ENCODE measurements at regions not wholly inside any gene's neighbourhood (a gene's known extent, or its start where the extent isn't known, plus 50 kb on each side); places are given as distances from the start of the nearest gene placed in this dataset.

DNA sequence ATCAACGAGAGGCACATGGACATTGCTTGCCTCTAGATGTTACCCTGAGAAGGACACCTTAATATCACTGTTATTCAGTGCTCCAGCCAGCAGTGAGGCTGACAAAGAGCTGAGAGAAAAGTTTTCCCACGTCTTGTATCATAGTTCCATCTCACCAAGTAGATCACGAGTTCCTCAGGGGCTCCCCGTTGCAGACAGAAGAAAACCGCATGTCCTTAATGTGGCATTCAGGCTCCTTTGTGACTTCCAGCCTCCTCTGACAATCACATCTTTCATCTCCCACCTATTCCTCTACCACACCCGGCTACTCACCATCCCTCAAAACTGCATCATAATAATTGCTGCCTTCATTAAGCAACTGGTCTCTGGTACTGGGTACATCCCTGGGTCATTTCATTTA is 75.3 kb downstream of the DMRTA2 start:
- Histone ChIP-seq H3K4me3 (ENCODE audit: low read depth, low read length) (no peak overlapping the region), H3K4me1 (ENCODE audit: control insufficient read depth, insufficient read depth, low read length) (no peaks in the 10 kb centered on the region), H3K27ac (ENCODE audit: extremely low read depth, low read depth, low read length) (no peak overlapping the region), H3K9me3 (ENCODE audit: control insufficient read depth, insufficient read depth, low read depth, low read length) (no peaks in the 10 kb centered on the region), H3K36me3 (ENCODE audit: control insufficient read depth in 2 of 2, insufficient read depth in 1 of 2, low read length in 2 of 2) (no peaks in the 10 kb centered on the region)
- TF ChIP-seq, protein P1, sequence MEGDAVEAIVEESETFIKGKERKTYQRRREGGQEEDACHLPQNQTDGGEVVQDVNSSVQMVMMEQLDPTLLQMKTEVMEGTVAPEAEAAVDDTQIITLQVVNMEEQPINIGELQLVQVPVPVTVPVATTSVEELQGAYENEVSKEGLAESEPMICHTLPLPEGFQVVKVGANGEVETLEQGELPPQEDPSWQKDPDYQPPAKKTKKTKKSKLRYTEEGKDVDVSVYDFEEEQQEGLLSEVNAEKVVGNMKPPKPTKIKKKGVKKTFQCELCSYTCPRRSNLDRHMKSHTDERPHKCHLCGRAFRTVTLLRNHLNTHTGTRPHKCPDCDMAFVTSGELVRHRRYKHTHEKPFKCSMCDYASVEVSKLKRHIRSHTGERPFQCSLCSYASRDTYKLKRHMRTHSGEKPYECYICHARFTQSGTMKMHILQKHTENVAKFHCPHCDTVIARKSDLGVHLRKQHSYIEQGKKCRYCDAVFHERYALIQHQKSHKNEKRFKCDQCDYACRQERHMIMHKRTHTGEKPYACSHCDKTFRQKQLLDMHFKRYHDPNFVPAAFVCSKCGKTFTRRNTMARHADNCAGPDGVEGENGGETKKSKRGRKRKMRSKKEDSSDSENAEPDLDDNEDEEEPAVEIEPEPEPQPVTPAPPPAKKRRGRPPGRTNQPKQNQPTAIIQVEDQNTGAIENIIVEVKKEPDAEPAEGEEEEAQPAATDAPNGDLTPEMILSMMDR (tag by site-specific recombination; IDR thresholded peaks at IDR 0.05), result no peak
- TF ChIP-seq PRDM1 (tag by site-specific recombination; IDR thresholded peaks at IDR 0.05), result no peak
- no peak for TF ChIP-seq ZNF549 (tag by site-specific recombination; IDR thresholded peaks at IDR 0.05)
- TF ChIP-seq ZNF658 (tag by site-specific recombination; IDR thresholded peaks at IDR 0.05), result no peak
- TF ChIP-seq, protein P2, sequence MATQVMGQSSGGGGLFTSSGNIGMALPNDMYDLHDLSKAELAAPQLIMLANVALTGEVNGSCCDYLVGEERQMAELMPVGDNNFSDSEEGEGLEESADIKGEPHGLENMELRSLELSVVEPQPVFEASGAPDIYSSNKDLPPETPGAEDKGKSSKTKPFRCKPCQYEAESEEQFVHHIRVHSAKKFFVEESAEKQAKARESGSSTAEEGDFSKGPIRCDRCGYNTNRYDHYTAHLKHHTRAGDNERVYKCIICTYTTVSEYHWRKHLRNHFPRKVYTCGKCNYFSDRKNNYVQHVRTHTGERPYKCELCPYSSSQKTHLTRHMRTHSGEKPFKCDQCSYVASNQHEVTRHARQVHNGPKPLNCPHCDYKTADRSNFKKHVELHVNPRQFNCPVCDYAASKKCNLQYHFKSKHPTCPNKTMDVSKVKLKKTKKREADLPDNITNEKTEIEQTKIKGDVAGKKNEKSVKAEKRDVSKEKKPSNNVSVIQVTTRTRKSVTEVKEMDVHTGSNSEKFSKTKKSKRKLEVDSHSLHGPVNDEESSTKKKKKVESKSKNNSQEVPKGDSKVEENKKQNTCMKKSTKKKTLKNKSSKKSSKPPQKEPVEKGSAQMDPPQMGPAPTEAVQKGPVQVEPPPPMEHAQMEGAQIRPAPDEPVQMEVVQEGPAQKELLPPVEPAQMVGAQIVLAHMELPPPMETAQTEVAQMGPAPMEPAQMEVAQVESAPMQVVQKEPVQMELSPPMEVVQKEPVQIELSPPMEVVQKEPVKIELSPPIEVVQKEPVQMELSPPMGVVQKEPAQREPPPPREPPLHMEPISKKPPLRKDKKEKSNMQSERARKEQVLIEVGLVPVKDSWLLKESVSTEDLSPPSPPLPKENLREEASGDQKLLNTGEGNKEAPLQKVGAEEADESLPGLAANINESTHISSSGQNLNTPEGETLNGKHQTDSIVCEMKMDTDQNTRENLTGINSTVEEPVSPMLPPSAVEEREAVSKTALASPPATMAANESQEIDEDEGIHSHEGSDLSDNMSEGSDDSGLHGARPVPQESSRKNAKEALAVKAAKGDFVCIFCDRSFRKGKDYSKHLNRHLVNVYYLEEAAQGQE (tag by site-specific recombination; IDR thresholded peaks at IDR 0.05), result no peak
- TF ChIP-seq, protein P3, sequence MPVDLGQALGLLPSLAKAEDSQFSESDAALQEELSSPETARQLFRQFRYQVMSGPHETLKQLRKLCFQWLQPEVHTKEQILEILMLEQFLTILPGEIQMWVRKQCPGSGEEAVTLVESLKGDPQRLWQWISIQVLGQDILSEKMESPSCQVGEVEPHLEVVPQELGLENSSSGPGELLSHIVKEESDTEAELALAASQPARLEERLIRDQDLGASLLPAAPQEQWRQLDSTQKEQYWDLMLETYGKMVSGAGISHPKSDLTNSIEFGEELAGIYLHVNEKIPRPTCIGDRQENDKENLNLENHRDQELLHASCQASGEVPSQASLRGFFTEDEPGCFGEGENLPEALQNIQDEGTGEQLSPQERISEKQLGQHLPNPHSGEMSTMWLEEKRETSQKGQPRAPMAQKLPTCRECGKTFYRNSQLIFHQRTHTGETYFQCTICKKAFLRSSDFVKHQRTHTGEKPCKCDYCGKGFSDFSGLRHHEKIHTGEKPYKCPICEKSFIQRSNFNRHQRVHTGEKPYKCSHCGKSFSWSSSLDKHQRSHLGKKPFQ (tag by site-specific recombination; IDR thresholded peaks at IDR 0.05), result no peak
- TF ChIP-seq MYNN (tag by site-specific recombination; IDR thresholded peaks at IDR 0.05; ENCODE audit: borderline replicate concordance), result no peak
- TF ChIP-seq ZNF112 (tag by site-specific recombination; IDR thresholded peaks at IDR 0.05), result no peak
- POLR2A ChIA-PET, result no interaction called here
- CTCF ChIA-PET, result interaction anchor here (0.6 to 2.6 kb wide), 12 partner anchors 9 to 1673 kb away, joined by 3 to 31 read pairs (median 4); no protein-coding TSS in a partner anchor

DNA sequence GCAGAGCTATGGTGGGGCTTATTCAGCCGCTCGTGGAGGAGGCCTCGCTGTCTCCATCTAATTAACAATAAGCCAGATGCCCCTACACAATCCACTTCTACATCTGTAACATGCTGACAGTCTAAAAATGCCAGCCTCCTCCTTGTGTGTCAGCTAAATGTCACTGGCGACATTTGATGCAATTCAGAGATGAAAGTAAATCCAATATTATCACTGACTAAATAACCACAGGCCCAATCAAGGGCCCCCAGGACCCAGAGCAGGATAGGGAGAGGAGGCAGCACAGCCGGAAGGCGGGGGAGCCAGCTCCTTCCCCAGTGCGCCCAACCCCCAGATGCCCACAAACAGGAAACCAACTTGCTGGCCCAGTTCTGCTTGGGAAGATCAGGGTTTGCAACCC is 76.6 kb downstream of the DMRTA2 start:
- ChIA-PET POLR2A (no interaction called here), CTCF (interaction anchor here (0.6 kb wide), 1 partner anchor 26 kb away, joined by 3 read pairs; no protein-coding TSS in a partner anchor)
- Histone ChIP-seq H3K27ac (ENCODE audit: extremely low read depth, low read depth, low read length) (no peak overlapping the region), H3K4me1 (ENCODE audit: control insufficient read depth, insufficient read depth, low read length) (no peaks in the 10 kb centered on the region), H3K4me3 (ENCODE audit: low read depth, low read length) (no peak overlapping the region), H3K36me3 (ENCODE audit: control insufficient read depth in 2 of 2, insufficient read depth in 1 of 2, low read length in 2 of 2) (no peaks in the 10 kb centered on the region), H3K9me3 (ENCODE audit: control insufficient read depth, insufficient read depth, low read depth, low read length) (no peaks in the 10 kb centered on the region)
- TF ChIP-seq SALL2 (tag by site-specific recombination; IDR thresholded peaks at IDR 0.05; ENCODE audit: borderline replicate concordance), result no peak
- TF ChIP-seq, protein P4, sequence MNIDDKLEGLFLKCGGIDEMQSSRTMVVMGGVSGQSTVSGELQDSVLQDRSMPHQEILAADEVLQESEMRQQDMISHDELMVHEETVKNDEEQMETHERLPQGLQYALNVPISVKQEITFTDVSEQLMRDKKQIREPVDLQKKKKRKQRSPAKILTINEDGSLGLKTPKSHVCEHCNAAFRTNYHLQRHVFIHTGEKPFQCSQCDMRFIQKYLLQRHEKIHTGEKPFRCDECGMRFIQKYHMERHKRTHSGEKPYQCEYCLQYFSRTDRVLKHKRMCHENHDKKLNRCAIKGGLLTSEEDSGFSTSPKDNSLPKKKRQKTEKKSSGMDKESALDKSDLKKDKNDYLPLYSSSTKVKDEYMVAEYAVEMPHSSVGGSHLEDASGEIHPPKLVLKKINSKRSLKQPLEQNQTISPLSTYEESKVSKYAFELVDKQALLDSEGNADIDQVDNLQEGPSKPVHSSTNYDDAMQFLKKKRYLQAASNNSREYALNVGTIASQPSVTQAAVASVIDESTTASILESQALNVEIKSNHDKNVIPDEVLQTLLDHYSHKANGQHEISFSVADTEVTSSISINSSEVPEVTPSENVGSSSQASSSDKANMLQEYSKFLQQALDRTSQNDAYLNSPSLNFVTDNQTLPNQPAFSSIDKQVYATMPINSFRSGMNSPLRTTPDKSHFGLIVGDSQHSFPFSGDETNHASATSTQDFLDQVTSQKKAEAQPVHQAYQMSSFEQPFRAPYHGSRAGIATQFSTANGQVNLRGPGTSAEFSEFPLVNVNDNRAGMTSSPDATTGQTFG (tag by site-specific recombination; IDR thresholded peaks at IDR 0.05; ENCODE audit: borderline replicate concordance), result no peak
- TF ChIP-seq, protein P5, sequence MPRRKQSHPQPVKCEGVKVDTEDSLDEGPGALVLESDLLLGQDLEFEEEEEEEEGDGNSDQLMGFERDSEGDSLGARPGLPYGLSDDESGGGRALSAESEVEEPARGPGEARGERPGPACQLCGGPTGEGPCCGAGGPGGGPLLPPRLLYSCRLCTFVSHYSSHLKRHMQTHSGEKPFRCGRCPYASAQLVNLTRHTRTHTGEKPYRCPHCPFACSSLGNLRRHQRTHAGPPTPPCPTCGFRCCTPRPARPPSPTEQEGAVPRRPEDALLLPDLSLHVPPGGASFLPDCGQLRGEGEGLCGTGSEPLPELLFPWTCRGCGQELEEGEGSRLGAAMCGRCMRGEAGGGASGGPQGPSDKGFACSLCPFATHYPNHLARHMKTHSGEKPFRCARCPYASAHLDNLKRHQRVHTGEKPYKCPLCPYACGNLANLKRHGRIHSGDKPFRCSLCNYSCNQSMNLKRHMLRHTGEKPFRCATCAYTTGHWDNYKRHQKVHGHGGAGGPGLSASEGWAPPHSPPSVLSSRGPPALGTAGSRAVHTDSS (tag by site-specific recombination; IDR thresholded peaks at IDR 0.05), result no peak
- no peak for TF ChIP-seq ZNF555 (tag by site-specific recombination; conservative IDR thresholded peaks at IDR 0.05)
- TF ChIP-seq, protein P6, sequence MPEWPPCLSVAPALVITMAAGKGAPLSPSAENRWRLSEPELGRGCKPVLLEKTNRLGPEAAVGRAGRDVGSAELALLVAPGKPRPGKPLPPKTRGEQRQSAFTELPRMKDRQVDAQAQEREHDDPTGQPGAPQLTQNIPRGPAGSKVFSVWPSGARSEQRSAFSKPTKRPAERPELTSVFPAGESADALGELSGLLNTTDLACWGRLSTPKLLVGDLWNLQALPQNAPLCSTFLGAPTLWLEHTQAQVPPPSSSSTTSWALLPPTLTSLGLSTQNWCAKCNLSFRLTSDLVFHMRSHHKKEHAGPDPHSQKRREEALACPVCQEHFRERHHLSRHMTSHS (tag by site-specific recombination; IDR thresholded peaks at IDR 0.05), result no peak
- no peak for TF ChIP-seq ZNF16 (tag by site-specific recombination; IDR thresholded peaks at IDR 0.05; ENCODE audit: low read depth)
